Kidney (tissue), 13 donors: ENCODE measurements at regions not wholly inside any gene's neighbourhood (a gene's known extent, or its start where the extent isn't known, plus 50 kb on each side); places are given as distances from the start of the nearest gene placed in this dataset.
A peak's percentile ranks its signal among the peaks of the same experiment; 100 is the strongest.
"Not testable (repeated sequence)": the region's sequence is repeated elsewhere in the genome, so short reads cannot be mapped to it uniquely, and the experiment has no call there.

ENCODE experiments used
- DNase-seq, 5 donors: peaks; one replicate each; pipeline ENCODE4 v3.0.0-alpha.2; 2013 to 2020
- FAIRE-seq: peaks from 2 replicates; lab custom pipeline; 2012; peaks lifted over from hg19 to GRCh38; lab: Jason Lieb, UNC
- H3K27ac ChIP-seq, 2 donors: one replicate each; pipeline ENCODE4 v1.7.0; 2013; ENCODE audit warnings: low read depth in 2 of 2, low read length in 2 of 2, inconsistent platforms in 1 of 2
- H3K27me3 ChIP-seq: one replicate; pipeline ENCODE4 v1.7.1; 2013; ENCODE audit warnings: low read length, inconsistent platforms; ENCODE audit not compliant: control insufficient read depth, insufficient read depth
- H3K36me3 ChIP-seq, 3 donors: one replicate each; pipeline versions ENCODE4 v1.7.0 to v1.7.1; 2013; ENCODE audit warnings: low read length in 3 of 3, control low read depth in 1 of 3, inconsistent platforms in 1 of 3; ENCODE audit not compliant: insufficient read depth in 3 of 3, control insufficient read depth in 2 of 3
- H3K4me1 ChIP-seq, 3 donors: one replicate each; pipeline versions ENCODE4 v1.7.0 to v1.7.1; 2013; ENCODE audit warnings: low read length in 3 of 3, inconsistent platforms in 1 of 3, low read depth in 1 of 3; ENCODE audit not compliant: control insufficient read depth in 2 of 3, insufficient read depth in 2 of 3
- H3K4me3 ChIP-seq, 3 donors: one replicate each; pipeline versions ENCODE4 v1.7.0 to v1.8.1; 2013; ENCODE audit warnings: low read length in 3 of 3, control low read depth in 1 of 3, inconsistent platforms in 1 of 3
- H3K9ac ChIP-seq, 3 donors: one replicate each; pipeline versions ENCODE4 v1.7.0 to v1.7.1; 2013; ENCODE audit warnings: low read length in 3 of 3, control low read depth in 1 of 3, inconsistent platforms in 1 of 3
- H3K9me3 ChIP-seq, 3 donors: one replicate each; pipeline versions ENCODE4 v1.7.0 to v1.7.1; 2013; ENCODE audit warnings: low read length in 3 of 3, control low read depth in 1 of 3, inconsistent platforms in 1 of 3; ENCODE audit not compliant: control insufficient read depth in 2 of 3, insufficient read depth in 1 of 3
- CTCF ChIP-seq: IDR thresholded peaks from 3 replicates; pipeline ENCODE4 v1.5.1; 2012; ENCODE audit warnings: mild to moderate bottlenecking, moderate library complexity, borderline replicate concordance; ENCODE audit not compliant: insufficient read depth; ENCODE audit errors: extremely low read depth
- intact Hi-C: fragments of 100-400 bp; cut with DNase I; formaldehyde crosslinking; loops from one replicate; pipeline ENCODE4 v1.11.1; 2022
- donor health status: control.
- donor health status: control.
- donor health status: control.
- donor health status: control.
- donor health status: control.
- donor health status: DM: yes; HTN: yes; CAD: no.
- donor health status: Normal renal cell carcinoma (clear cell type).

DNA sequence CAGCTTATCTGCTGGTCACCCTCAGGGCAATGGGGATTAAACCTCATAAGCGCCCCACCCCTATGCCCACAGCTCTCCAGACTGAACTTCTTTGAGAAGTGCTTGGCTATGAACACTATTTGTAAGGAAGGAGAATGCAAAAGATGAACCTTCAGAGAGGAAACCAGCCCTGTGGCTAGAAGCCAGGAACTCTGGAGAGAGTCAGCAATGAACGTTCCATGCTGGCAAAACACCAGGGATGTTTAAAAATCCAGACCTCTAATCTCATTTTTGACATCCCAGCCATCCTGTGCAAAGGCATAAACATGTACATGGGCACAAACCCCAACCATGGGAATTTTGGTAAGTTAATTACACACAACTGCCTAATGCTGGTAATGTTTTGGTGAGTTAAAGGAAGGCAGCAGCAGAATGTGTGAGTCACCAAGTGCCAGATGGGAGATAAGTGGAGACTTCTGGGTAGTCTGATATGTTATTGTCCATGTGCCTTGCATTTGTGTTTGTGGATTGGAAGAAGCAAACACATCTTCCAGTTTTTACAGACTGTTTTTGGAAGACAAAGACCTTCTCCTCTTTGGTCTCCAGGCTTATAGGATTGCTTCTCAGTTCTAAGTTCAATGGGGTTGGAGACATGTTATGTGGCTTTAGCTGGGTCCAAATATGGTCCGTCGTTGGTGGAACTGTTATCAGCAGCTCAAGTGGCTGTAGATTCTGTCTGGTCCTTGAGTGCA, 174.1 kb upstream of the ETV3 start:
- no peaks in the 10 kb centered on the region for H3K9me3 ChIP-seq
- no peaks in the 10 kb centered on the region for H3K27me3 ChIP-seq
- H3K36me3 ChIP-seq = no peaks in the 10 kb centered on the region
- peak in 1 of 5 donors; percentile 7 for DNase-seq
- FAIRE-seq = no peak
- H3K4me1 ChIP-seq = no peaks in the 10 kb centered on the region
- H3K9ac ChIP-seq = no peak overlapping the region
- no peak for TF ChIP-seq CTCF
- H3K27ac ChIP-seq = no peak overlapping the region
- intact Hi-C loops = no loop called here
- H3K4me3 ChIP-seq = no peak overlapping the region

GRCh38 chr1:157311730-157312081, 173.5 kb upstream of the ETV3 start:
- no peaks in the 10 kb centered on the region for H3K27me3 ChIP-seq
- H3K36me3 ChIP-seq = no peaks in the 10 kb centered on the region
- FAIRE-seq (no peak), DNase-seq (no peak)
- TF ChIP-seq CTCF = no peak
- intact Hi-C loops = no loop called here
- H3K4me1 ChIP-seq = no peaks in the 10 kb centered on the region
- H3K9ac ChIP-seq = no peak overlapping the region
- H3K4me3 ChIP-seq = no peak overlapping the region
- H3K9me3 ChIP-seq = no peaks in the 10 kb centered on the region
- no peak overlapping the region for H3K27ac ChIP-seq

- peak in 3 of 5 donors; percentile 45 to 72 (median 53) for DNase-seq
- H3K27me3 ChIP-seq, H3K9me3 ChIP-seq, H3K4me1 ChIP-seq, intact Hi-C loops, H3K9ac ChIP-seq, H3K36me3 ChIP-seq, H3K4me3 ChIP-seq, FAIRE-seq, H3K27ac ChIP-seq: not testable (repeated sequence)
- peak; percentile 19 for TF ChIP-seq CTCF
Measured at GRCh38 chr1:157310805-157311729, 172.9 kb upstream of the ETV3 start.
